IMR-90 (cell line): ENCODE measurements at regions not wholly inside any gene's neighbourhood (a gene's known extent, or its start where the extent isn't known, plus 50 kb on each side); places are given as distances from the start of the nearest gene placed in this dataset.

ENCODE experiments used
- ATAC-seq: fragments of 200-7000 bp; cut with Tn5 transposase; 2 replicates; pipeline ENCODE4 v1.9.1; 2020; ENCODE audit warnings: low read depth, mild to moderate bottlenecking, moderate library complexity
- BruUV-seq: library from RNA; stranded (reverse); fragments of 400-500 nt; replicated peaks from 2 replicates; lab custom pipeline; 2021; lab: Mats Ljungman, UMichigan
- CTCF ChIA-PET: fragments of 300-600 bp; formaldehyde crosslinking; extraction: SDS; loops from one replicate; lab custom pipeline; 2021; ENCODE audit warnings: antibody characterized with exemption; lab: Yijun Ruan, JAX
- POLR2A ChIA-PET: fragments of 300-600 bp; sonication (Branson Sonifier 250); formaldehyde crosslinking; loops from one replicate; lab custom pipeline; 2022; ENCODE audit warnings: antibody characterized with exemption; ENCODE audit not compliant: unreplicated experiment; lab: Charles Lee
- DNase-seq: peaks from one replicate; pipeline ENCODE4 v3.0.0; 2013
- H2AFZ ChIP-seq: replicated peaks from 2 replicates; pipeline ENCODE3; 2013; ENCODE audit warnings: low read length, mild to moderate bottlenecking; ENCODE audit not compliant: poor library complexity
- H2AK5ac ChIP-seq: 2 replicates; pipeline ENCODE4 v1.6.1; 2013; ENCODE audit warnings: low read depth, low read length, inconsistent platforms
- H2AK9ac ChIP-seq: replicated peaks from 2 replicates; pipeline ENCODE3; 2013; ENCODE audit warnings: mild to moderate bottlenecking, low read depth, low read length, moderate library complexity; ENCODE audit not compliant: poor library complexity
- H2BK120ac ChIP-seq: 2 replicates; pipeline ENCODE4 v1.6.1; 2013; ENCODE audit warnings: low read depth, low read length, inconsistent platforms
- H2BK15ac ChIP-seq: 3 replicates; pipeline ENCODE4 v1.6.1; 2013; ENCODE audit warnings: low read depth, low read length, inconsistent platforms
- H2BK20ac ChIP-seq: 2 replicates; pipeline ENCODE4 v1.6.1; 2013; ENCODE audit warnings: low read depth, mild to moderate bottlenecking, inconsistent platforms, low read length, moderate library complexity
- H2BK5ac ChIP-seq: 2 replicates; pipeline ENCODE4 v1.6.1; 2013; ENCODE audit warnings: mild to moderate bottlenecking, low read depth, low read length, inconsistent platforms; ENCODE audit not compliant: poor library complexity, severe bottlenecking
- H3K14ac ChIP-seq: replicated peaks from 2 replicates; pipeline ENCODE4 v1.6.1; 2013; ENCODE audit warnings: low read depth, low read length, inconsistent platforms
- H3K18ac ChIP-seq: 2 replicates; pipeline ENCODE4 v1.6.1; 2013; ENCODE audit warnings: low read depth, low read length, control low read depth
- H3K23ac ChIP-seq: 2 replicates; pipeline ENCODE4 v1.6.1; 2013; ENCODE audit warnings: low read depth, low read length, inconsistent platforms
- H3K27ac ChIP-seq: 2 replicates; pipeline ENCODE4 v1.5.1; 2013; ENCODE audit warnings: mild to moderate bottlenecking, control low read depth, low read length; ENCODE audit not compliant: insufficient read depth
- H3K27me3 ChIP-seq: 2 replicates; pipeline ENCODE4 v1.6.1; 2013; ENCODE audit warnings: low read length; ENCODE audit not compliant: control insufficient read depth, insufficient read depth
- H3K36me3 ChIP-seq: 2 replicates; pipeline ENCODE4 v1.6.1; 2013; ENCODE audit warnings: low read length, mixed read lengths; ENCODE audit not compliant: control insufficient read depth, insufficient read depth
- H3K4ac ChIP-seq: 2 replicates; pipeline ENCODE4 v1.6.1; 2013; ENCODE audit warnings: low read depth, low read length, inconsistent platforms
- H3K4me1 ChIP-seq: 2 replicates; pipeline ENCODE4 v1.6.1; 2013; ENCODE audit warnings: low read length, mixed read lengths; ENCODE audit not compliant: control insufficient read depth, insufficient read depth
- H3K4me2 ChIP-seq: 2 replicates; pipeline ENCODE4 v1.6.1; 2013; ENCODE audit warnings: low read depth, mild to moderate bottlenecking, control low read depth, low read length, moderate library complexity
- H3K4me3 ChIP-seq: 2 replicates; pipeline ENCODE4 v1.5.1; 2013; ENCODE audit warnings: low read depth, mild to moderate bottlenecking, control low read depth, low read length, moderate library complexity; ENCODE audit not compliant: insufficient read depth
- H3K56ac ChIP-seq: 2 replicates; pipeline ENCODE4 v1.6.1; 2013; ENCODE audit warnings: low read length, inconsistent platforms; ENCODE audit not compliant: insufficient read depth; ENCODE audit errors: extremely low read depth
- H3K79me1 ChIP-seq, 2 experiments: 2 replicates each; pipeline ENCODE4 v1.6.1; 2013; ENCODE audit warnings: low read length in 2 of 2, inconsistent platforms in 1 of 2, low read depth in 1 of 2
- H3K9ac ChIP-seq: 2 replicates; pipeline ENCODE4 v1.6.1; 2013; ENCODE audit warnings: low read depth, low read length, control low read depth
- H3K9me1 ChIP-seq: 2 replicates; pipeline ENCODE4 v1.6.1; 2013; ENCODE audit warnings: low read length, inconsistent platforms; ENCODE audit not compliant: insufficient read depth
- H3K9me3 ChIP-seq: 2 replicates; pipeline ENCODE4 v1.6.1; 2013; ENCODE audit warnings: low read length; ENCODE audit not compliant: control insufficient read depth, insufficient read depth
- H4K20me1 ChIP-seq: 2 replicates; pipeline ENCODE4 v1.6.1; 2013; ENCODE audit warnings: low read length, inconsistent platforms; ENCODE audit not compliant: insufficient read depth
- H4K5ac ChIP-seq: 2 replicates; pipeline ENCODE4 v1.6.1; 2013; ENCODE audit warnings: mild to moderate bottlenecking, low read depth, low read length, control low read depth
- H4K8ac ChIP-seq, 2 experiments: 2 replicates each; pipeline ENCODE4 v1.6.1; 2013; ENCODE audit warnings: low read depth in 2 of 2, low read length in 2 of 2, control low read depth in 1 of 2, inconsistent platforms in 1 of 2
- H4K91ac ChIP-seq: 2 replicates; pipeline ENCODE4 v1.6.1; 2013; ENCODE audit warnings: low read depth, low read length, inconsistent platforms; ENCODE audit not compliant: insufficient read depth
- CEBPB ChIP-seq: IDR thresholded peaks from 2 replicates; pipeline ENCODE4 v1.6.1; 2012; ENCODE audit warnings: low read depth, low read length, improper control_type of control experiment
- CHD1 ChIP-seq: IDR thresholded peaks from 2 replicates; pipeline ENCODE4 v1.6.1; 2012; ENCODE audit warnings: low read depth, low read length, improper control_type of control experiment
- ELK1 ChIP-seq: fragments of 150-350 bp; IDR thresholded peaks from 2 replicates; pipeline ENCODE4 v1.6.1; 2016; ENCODE audit warnings: low read depth, mild to moderate bottlenecking, low read length, moderate library complexity, borderline replicate concordance
- FOS ChIP-seq: fragments of 150-350 bp; IDR thresholded peaks from 2 replicates; pipeline ENCODE4 v1.6.1; 2016; ENCODE audit warnings: low read depth, low read length
- MAFK ChIP-seq: IDR thresholded peaks from 2 replicates; pipeline ENCODE4 v1.6.1; 2012; ENCODE audit warnings: low read depth, low read length, improper control_type of control experiment
- MXI1 ChIP-seq: IDR thresholded peaks from 2 replicates; pipeline ENCODE4 v1.6.1; 2012; ENCODE audit warnings: low read depth, mild to moderate bottlenecking, low read length, moderate library complexity, borderline replicate concordance
- NFE2L2 ChIP-seq: fragments of 150-350 bp; IDR thresholded peaks from 2 replicates; pipeline ENCODE4 v1.6.1; 2016; ENCODE audit warnings: low read depth, mild to moderate bottlenecking, low read length
- POLR2A ChIP-seq: IDR thresholded peaks from 2 replicates; pipeline ENCODE4 v1.6.1; 2012; ENCODE audit warnings: mild to moderate bottlenecking, low read depth, low read length
- RAD21 ChIP-seq: IDR thresholded peaks from 2 replicates; pipeline ENCODE4 v1.6.1; 2012; ENCODE audit warnings: low read length, improper control_type of control experiment
- RCOR1 ChIP-seq: IDR thresholded peaks from 2 replicates; pipeline ENCODE4 v1.6.1; 2012; ENCODE audit warnings: mild to moderate bottlenecking, low read length, improper control_type of control experiment; ENCODE audit not compliant: insufficient replicate concordance
- SMC3 ChIP-seq: fragments of 150-350 bp; IDR thresholded peaks from 2 replicates; pipeline ENCODE4 v1.6.1; 2016; ENCODE audit warnings: low read depth, mild to moderate bottlenecking, antibody characterized with exemption, low read length, moderate library complexity
- USF2 ChIP-seq: fragments of 150-350 bp; IDR thresholded peaks from 2 replicates; pipeline ENCODE4 v1.6.1; 2017; ENCODE audit warnings: mild to moderate bottlenecking, antibody characterized with exemption, low read length, low read depth
- WGBS, 2 experiments: methylation state at CpG; one replicate each; pipeline versions ENCODE4 v1.1.5 to v1.1.7; 2013; ENCODE audit warnings: missing lambda C conversion rate in 2 of 2; ENCODE audit not compliant: insufficient read length in 1 of 2; ENCODE audit errors: extremely low coverage in 2 of 2; 5-methylcytosine and 5-hydroxymethylcytosine counted together
- dilution Hi-C: fragments of 300-500 bp; cut with HindIII; formaldehyde crosslinking; loops from one replicate; pipeline ENCODE4 v1.14.3; 2018; ENCODE audit warnings: low sequenced_read_pairs; ENCODE audit not compliant: unreplicated experiment
- in situ Hi-C: fragments of 300-500 bp; cut with MboI; formaldehyde crosslinking; loops from 3 replicates; pipeline ENCODE4 v1.14.3; 2019; ENCODE audit warnings: low sequenced_read_pairs, inconsistent platforms, mixed read lengths
- intact Hi-C: fragments of 100-400 bp; cut with micrococcal nuclease; formaldehyde crosslinking; loops from 2 replicates; pipeline ENCODE4 v1.10.0; 2022
- TF ChIP-seq, protein P1 (sequence below): conservative IDR thresholded peaks from 2 replicates; pipeline ENCODE4 v1.5.1; 2012; ENCODE audit warnings: mild to moderate bottlenecking, low read depth, low read length, improper control_type of control experiment

DNA sequence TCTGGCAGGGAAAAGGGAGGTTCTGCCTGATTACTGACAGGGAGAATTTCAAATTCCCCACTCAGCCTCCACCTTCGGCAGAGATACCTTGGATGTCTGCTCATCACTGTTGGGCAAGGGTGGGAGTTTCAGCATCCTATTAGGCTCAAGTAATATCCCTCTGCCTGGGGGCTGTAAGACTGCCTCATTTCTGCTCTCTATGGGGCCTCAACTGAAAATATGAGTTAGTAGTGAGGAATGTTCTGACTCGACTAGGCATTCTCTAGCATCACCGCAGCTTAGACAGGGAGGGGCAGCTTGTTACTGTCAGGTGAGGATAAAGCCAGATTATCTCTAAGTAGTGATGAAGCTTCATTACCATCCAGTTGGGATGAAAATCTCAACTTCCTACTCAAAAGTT, 87.7 kb upstream of the LRP1B start:
- H3K18ac ChIP-seq: no peak overlapping the region
- DNase-seq: peak; percentile 1
- H2BK120ac ChIP-seq: no peak overlapping the region
- no peaks in the 10 kb centered on the region for H3K36me3 ChIP-seq
- no peaks in the 10 kb centered on the region for H3K79me1 ChIP-seq
- no peak overlapping the region for H3K27ac ChIP-seq
- H4K20me1 ChIP-seq: no peaks in the 10 kb centered on the region
- in situ Hi-C loops (no loop called here), intact Hi-C loops (no loop called here), dilution Hi-C loops (no loop called here)
- no peak overlapping the region for H3K4me2 ChIP-seq
- H3K4ac ChIP-seq: no peak overlapping the region
- no peak overlapping the region for H3K56ac ChIP-seq
- no TSS peak for BruUV-seq
- no peak overlapping the region for H3K9ac ChIP-seq
- no peak for TF ChIP-seq FOS
- no peak for TF ChIP-seq RAD21
- no peak for TF ChIP-seq CHD1
- no peak for TF ChIP-seq SMC3
- TF ChIP-seq CEBPB: no peak
- TF ChIP-seq, protein P1, sequence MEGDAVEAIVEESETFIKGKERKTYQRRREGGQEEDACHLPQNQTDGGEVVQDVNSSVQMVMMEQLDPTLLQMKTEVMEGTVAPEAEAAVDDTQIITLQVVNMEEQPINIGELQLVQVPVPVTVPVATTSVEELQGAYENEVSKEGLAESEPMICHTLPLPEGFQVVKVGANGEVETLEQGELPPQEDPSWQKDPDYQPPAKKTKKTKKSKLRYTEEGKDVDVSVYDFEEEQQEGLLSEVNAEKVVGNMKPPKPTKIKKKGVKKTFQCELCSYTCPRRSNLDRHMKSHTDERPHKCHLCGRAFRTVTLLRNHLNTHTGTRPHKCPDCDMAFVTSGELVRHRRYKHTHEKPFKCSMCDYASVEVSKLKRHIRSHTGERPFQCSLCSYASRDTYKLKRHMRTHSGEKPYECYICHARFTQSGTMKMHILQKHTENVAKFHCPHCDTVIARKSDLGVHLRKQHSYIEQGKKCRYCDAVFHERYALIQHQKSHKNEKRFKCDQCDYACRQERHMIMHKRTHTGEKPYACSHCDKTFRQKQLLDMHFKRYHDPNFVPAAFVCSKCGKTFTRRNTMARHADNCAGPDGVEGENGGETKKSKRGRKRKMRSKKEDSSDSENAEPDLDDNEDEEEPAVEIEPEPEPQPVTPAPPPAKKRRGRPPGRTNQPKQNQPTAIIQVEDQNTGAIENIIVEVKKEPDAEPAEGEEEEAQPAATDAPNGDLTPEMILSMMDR: no peak
- TF ChIP-seq ELK1: no peak
- TF ChIP-seq MAFK: no peak
- no peak for TF ChIP-seq MXI1
- no peak for TF ChIP-seq USF2
- TF ChIP-seq RCOR1: no peak
- TF ChIP-seq NFE2L2: no peak
- no peak for TF ChIP-seq POLR2A
- H2BK15ac ChIP-seq: no peak overlapping the region
- H4K5ac ChIP-seq: no peak overlapping the region
- no peaks in the 10 kb centered on the region for H3K4me1 ChIP-seq
- no peak overlapping the region for H4K91ac ChIP-seq
- H3K27me3 ChIP-seq: no peaks in the 10 kb centered on the region
- no peak overlapping the region for H2AK5ac ChIP-seq
- no CpG with 5 or more reads among the region's 3 CpGs for WGBS, 2 experiments
- POLR2A ChIA-PET: no interaction called here
- no peak overlapping the region for H3K14ac ChIP-seq
- H3K4me3 ChIP-seq: no peak overlapping the region
- CTCF ChIA-PET: interaction anchor here (1.3 kb wide), 1 partner anchor 8 kb away, joined by 3 read pairs; no protein-coding TSS in a partner anchor
- H2AK9ac ChIP-seq: no peak overlapping the region
- peaks cover 3% of the 10 kb centered on the region; the same call in 1 of the 2 replicates for H3K9me1 ChIP-seq
- no peak for ATAC-seq
- H4K8ac ChIP-seq: no peak overlapping the region
- H2BK20ac ChIP-seq: no peak overlapping the region
- no peaks in the 10 kb centered on the region for H3K9me3 ChIP-seq
- peak overlapping the region; percentile 39 for H2AFZ ChIP-seq
- H2BK5ac ChIP-seq: no peak overlapping the region
- no peak overlapping the region for H3K23ac ChIP-seq
